OCI-LY1 (cell line): ENCODE measurements at regions not wholly inside any gene's neighbourhood (a gene's known extent, or its start where the extent isn't known, plus 50 kb on each side); places are given as distances from the start of the nearest gene placed in this dataset.

ENCODE experiments used
- H2AFZ ChIP-seq: fragments of 200-600 bp; sonication (generic), shearing (Covaris generic); 2 replicates; pipeline ENCODE4 v1.6.0; 2014; ENCODE audit warnings: antibody characterized with exemption, mild to moderate bottlenecking, low read length
- H3F3A ChIP-seq: fragments of 200-600 bp; sonication (generic), shearing (Covaris generic); 2 replicates; pipeline ENCODE4 v1.6.0; 2014; ENCODE audit warnings: mild to moderate bottlenecking, antibody characterized with exemption, low read length, moderate library complexity; ENCODE audit not compliant: insufficient read depth
- H3K27ac ChIP-seq: fragments of 200-600 bp; sonication (generic); 2 replicates; pipeline ENCODE4 v1.5.1; 2014; ENCODE audit warnings: low read length, mixed run types, mild to moderate bottlenecking, low read depth; ENCODE audit not compliant: poor library complexity, severe bottlenecking
- H3K27me3 ChIP-seq: fragments of 200-600 bp; sonication (generic); 2 replicates; pipeline ENCODE4 v1.6.0; 2014; ENCODE audit warnings: antibody characterized with exemption, mild to moderate bottlenecking, low read length, moderate library complexity; ENCODE audit not compliant: insufficient read depth
- H3K36me3 ChIP-seq: fragments of 200-600 bp; sonication (generic); 2 replicates; pipeline ENCODE4 v1.6.1; 2014; ENCODE audit warnings: mild to moderate bottlenecking, antibody characterized with exemption, low read length, moderate library complexity, mixed read lengths; ENCODE audit not compliant: insufficient read depth
- H3K4me1 ChIP-seq: fragments of 200-600 bp; sonication (generic); 2 replicates; pipeline ENCODE4 v1.5.1; 2014; ENCODE audit warnings: mild to moderate bottlenecking, low read length, moderate library complexity; ENCODE audit not compliant: insufficient read depth, severe bottlenecking
- H3K4me2 ChIP-seq: fragments of 200-600 bp; sonication (generic), shearing (Covaris generic); 2 replicates; pipeline ENCODE4 v1.6.1; 2014; ENCODE audit warnings: low read length
- H3K4me3 ChIP-seq: fragments of 200-600 bp; sonication (generic); 2 replicates; pipeline ENCODE4 v1.5.1; 2014; ENCODE audit warnings: low read length, low read depth, mild to moderate bottlenecking, mixed read lengths; ENCODE audit not compliant: poor library complexity, severe bottlenecking
- H3K79me2 ChIP-seq: fragments of 200-600 bp; shearing (Covaris generic); 2 replicates; pipeline ENCODE4 v1.6.1; 2016; ENCODE audit warnings: mixed run types, low read length, mixed read lengths; ENCODE audit not compliant: insufficient read depth
- H3K9ac ChIP-seq: fragments of 200-600 bp; sonication (generic), shearing (Covaris generic); 2 replicates; pipeline ENCODE4 v1.6.1; 2014; ENCODE audit warnings: mild to moderate bottlenecking, low read length, mixed read lengths
- H3K9me2 ChIP-seq: fragments of 200-600 bp; sonication (generic), shearing (Covaris generic); 2 replicates; pipeline ENCODE4 v1.6.1; 2014; ENCODE audit warnings: low read depth, mild to moderate bottlenecking, low read length, mixed read lengths
- H3K9me3 ChIP-seq: fragments of 200-600 bp; shearing (Covaris generic); 2 replicates; pipeline ENCODE4 v1.6.1; 2014; ENCODE audit warnings: low read length, mixed read lengths
- H4K20me1 ChIP-seq: fragments of 200-600 bp; sonication (generic), shearing (Covaris generic); 2 replicates; pipeline ENCODE4 v1.6.0; 2016; ENCODE audit warnings: mild to moderate bottlenecking, low read length; ENCODE audit not compliant: insufficient read depth
- CTCF ChIP-seq: fragments of 200-600 bp; sonication (generic), shearing (Covaris generic); IDR thresholded peaks from 2 replicates; pipeline ENCODE4 v1.5.1; 2017; ENCODE audit warnings: mild to moderate bottlenecking, antibody characterized with exemption, low read length, moderate library complexity, mixed read lengths
- EZH2 ChIP-seq: fragments of 200-600 bp; sonication (generic), shearing (Covaris generic); IDR thresholded peaks from 2 replicates; pipeline ENCODE4 v1.8.0; 2017; ENCODE audit warnings: borderline replicate concordance, mixed run types, mild to moderate bottlenecking, antibody characterized with exemption, low read length, moderate library complexity, mixed read lengths

DNA sequence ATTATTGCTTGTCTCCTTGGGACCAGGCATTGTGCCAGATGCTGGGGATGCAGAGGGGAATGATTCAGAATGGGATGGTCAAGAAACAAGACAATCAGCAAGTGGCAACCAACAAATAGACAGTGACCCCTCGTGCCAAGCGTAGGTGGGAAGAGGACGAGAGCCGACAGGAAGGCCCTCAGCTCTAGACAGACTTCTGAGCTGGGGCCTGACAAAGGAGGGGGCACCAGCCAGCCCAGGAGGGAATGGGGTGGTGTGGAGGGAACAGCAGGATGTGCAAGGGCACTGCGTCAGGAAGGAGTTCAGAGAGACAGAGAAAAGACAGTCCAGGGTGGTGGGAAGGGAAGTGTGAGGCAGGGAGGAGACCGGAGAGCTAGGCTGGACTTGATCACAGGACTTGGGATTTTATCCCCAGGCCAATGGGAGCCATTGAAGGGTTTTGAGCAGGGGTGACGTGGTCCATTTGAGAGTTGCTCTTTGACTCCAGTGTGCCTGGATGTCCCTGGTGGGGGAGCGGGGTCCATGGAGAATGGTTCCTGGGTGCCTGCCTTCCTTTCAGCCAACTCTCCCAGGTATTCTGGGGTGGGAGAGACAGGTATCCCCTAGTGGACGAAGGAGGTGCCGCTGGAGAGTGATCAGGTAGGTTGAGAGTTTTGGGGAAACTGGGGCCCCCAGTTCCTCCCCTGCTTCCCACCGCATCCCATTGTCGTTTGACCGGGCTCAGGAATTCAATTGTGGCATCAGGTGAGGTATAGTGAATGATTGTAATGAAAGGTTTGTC is 79.3 kb upstream of the ZNF618 start:
- no peak overlapping the region for H3K9ac ChIP-seq
- no peaks in the 10 kb centered on the region for H3F3A ChIP-seq
- TF ChIP-seq EZH2, result no peak
- no peaks in the 10 kb centered on the region for H3K9me3 ChIP-seq
- no peaks in the 10 kb centered on the region for H3K36me3 ChIP-seq
- H3K4me1 ChIP-seq, result no peaks in the 10 kb centered on the region
- H3K27ac ChIP-seq, result no peak overlapping the region
- H2AFZ ChIP-seq, result no peak overlapping the region
- H3K9me2 ChIP-seq, result no peaks in the 10 kb centered on the region
- no peaks in the 10 kb centered on the region for H3K79me2 ChIP-seq
- H3K4me2 ChIP-seq, result no peak overlapping the region
- no peak overlapping the region for H3K4me3 ChIP-seq
- H4K20me1 ChIP-seq, result no peaks in the 10 kb centered on the region
- no peaks in the 10 kb centered on the region for H3K27me3 ChIP-seq

DNA sequence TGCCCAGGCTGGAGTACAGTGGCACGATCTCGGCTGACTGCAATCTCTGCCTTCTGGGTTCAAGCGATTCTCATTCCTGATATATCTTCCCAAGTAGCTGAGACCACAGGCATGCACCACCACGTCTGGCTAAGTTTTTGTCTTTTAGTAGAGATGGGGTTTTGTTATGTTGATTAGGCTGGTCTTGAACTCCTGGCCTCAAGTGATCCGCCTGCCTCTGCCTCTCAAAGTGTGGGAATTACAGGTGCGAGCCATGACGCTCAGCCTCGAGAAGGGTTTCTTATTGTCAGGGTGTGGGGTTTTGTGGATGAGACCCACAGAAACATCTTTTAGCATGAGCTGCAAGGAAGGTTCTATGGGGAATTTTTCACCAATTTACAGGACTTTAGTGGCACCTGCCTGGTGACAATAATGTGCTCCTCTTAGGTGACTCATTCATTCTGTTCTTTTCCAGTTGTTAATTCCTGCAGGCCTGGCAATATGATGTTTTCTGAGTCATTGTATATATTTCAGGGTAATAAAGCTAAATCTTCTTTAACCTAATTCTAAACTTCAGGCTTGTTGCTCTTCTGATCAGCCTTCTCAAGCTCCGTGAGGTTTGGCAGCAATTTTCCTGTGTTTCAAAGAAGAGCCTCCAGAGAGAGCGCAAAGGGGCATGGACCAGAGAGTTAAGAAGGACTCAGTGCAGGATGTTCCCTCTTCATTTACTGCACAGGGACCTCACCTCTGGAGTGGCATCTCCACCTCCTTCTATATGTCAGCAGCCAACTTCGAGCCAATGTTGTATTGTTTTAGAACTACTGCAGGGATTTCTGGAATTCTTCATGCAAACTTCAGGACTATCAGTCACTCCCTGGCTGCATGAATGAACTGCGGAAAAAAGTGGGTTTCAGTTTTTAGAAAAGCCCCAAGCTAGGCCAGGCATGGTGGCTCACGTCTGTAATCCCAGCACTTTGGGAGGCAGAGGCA is 77.8 kb upstream of the ZNF618 start:
- H3K27ac ChIP-seq, result no peak overlapping the region

DNA sequence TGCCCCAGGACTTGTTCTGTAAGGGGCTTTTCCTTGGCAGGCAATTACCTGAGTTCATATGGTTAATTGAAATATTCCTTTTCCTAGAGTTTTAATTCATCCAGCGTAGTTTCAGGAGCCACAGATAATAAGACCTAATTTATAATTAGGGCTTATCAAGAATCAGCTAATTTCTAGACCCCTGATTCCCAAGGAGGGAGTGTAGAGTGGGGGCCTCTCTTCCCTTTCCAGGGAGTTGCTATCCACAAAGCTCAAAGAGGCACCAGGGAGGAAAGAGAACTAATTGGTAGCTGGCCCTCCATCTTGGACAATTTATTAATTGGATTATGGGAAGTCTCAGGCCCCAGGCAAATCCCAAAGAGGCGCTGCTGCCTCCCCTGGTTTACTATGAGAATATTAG is 75.8 kb upstream of the ZNF618 start:
- Histone ChIP-seq H3K36me3 (no peaks in the 10 kb centered on the region), H3K27ac (no peak overlapping the region), H3K27me3 (no peaks in the 10 kb centered on the region), H3K4me3 (no peak overlapping the region), H3K9ac (no peak overlapping the region), H4K20me1 (no peaks in the 10 kb centered on the region), H3K79me2 (no peaks in the 10 kb centered on the region), H2AFZ (no peak overlapping the region), H3F3A (no peaks in the 10 kb centered on the region), H3K9me3 (no peaks in the 10 kb centered on the region), H3K4me2 (no peak overlapping the region), H3K4me1 (no peaks in the 10 kb centered on the region), H3K9me2 (no peaks in the 10 kb centered on the region)
- TF ChIP-seq CTCF (no peak), EZH2 (no peak)

More for the DNA sequence above, 77.8 kb upstream of the ZNF618 start:
- H2AFZ ChIP-seq, result no peak overlapping the region
- no peaks in the 10 kb centered on the region for H3K27me3 ChIP-seq
- no peaks in the 10 kb centered on the region for H3K36me3 ChIP-seq
- no peaks in the 10 kb centered on the region for H3K79me2 ChIP-seq
- H3K4me1 ChIP-seq, result no peaks in the 10 kb centered on the region
- H3K9me2 ChIP-seq, result no peaks in the 10 kb centered on the region
- no peak for TF ChIP-seq CTCF
- no peaks in the 10 kb centered on the region for H3F3A ChIP-seq
- no peak overlapping the region for H3K9ac ChIP-seq
- no peak overlapping the region for H3K4me3 ChIP-seq
- no peaks in the 10 kb centered on the region for H3K9me3 ChIP-seq
- no peaks in the 10 kb centered on the region for H4K20me1 ChIP-seq
- H3K4me2 ChIP-seq, result no peak overlapping the region
